Neutrophil (primary cell): ENCODE measurements at regions not wholly inside any gene's neighbourhood (a gene's known extent, or its start where the extent isn't known, plus 50 kb on each side); places are given as distances from the start of the nearest gene placed in this dataset.

Source experiments
- H3K27ac ChIP-seq: fragments of 200-600 bp; sonication (generic); 2 replicates; pipeline ENCODE4 v1.5.1; 2016; ENCODE audit warnings: mild to moderate bottlenecking, moderate library complexity
- H3K27me3 ChIP-seq: fragments of 200-600 bp; sonication (generic); 2 replicates; pipeline ENCODE4 v1.6.0; 2016; ENCODE audit warnings: mild to moderate bottlenecking
- H3K36me3 ChIP-seq: fragments of 200-600 bp; sonication (generic); 2 replicates; pipeline ENCODE4 v1.5.1; 2017
- H3K4me1 ChIP-seq, 2 experiments: fragments of 200-600 bp in 1 of 2; sonication (generic) in 1 of 2; 1 replicate in 1 of 2; 2 replicates in 1 of 2; pipeline versions ENCODE4 v1.5.1 to v1.6.1; 2013 to 2016; ENCODE audit warnings: low read depth in 1 of 2, low read length in 1 of 2, mild to moderate bottlenecking in 1 of 2, moderate library complexity in 1 of 2; ENCODE audit not compliant: control insufficient read depth in 1 of 2, insufficient read depth in 1 of 2
- H3K4me3 ChIP-seq, 2 experiments: fragments of 200-600 bp in 1 of 2; sonication (generic) in 1 of 2; 1 replicate in 1 of 2; 2 replicates in 1 of 2; pipeline ENCODE4 v1.5.1; 2013 to 2016; ENCODE audit warnings: low read depth in 1 of 2, low read length in 1 of 2, mild to moderate bottlenecking in 1 of 2, moderate library complexity in 1 of 2
- H3K9me3 ChIP-seq: fragments of 200-600 bp; sonication (generic); 2 replicates; pipeline ENCODE4 v1.5.1; 2016
- CTCF ChIP-seq: fragments of 200-600 bp; sonication (generic); IDR thresholded peaks from 2 replicates; pipeline ENCODE4 v1.5.1; 2016; ENCODE audit warnings: antibody characterized with exemption

GRCh38 chrX:5708251-5708650 lies 520.4 kb downstream of the NLGN4X start:
- Histone ChIP-seq H3K4me1 (no peaks in the 10 kb centered on the region), H3K4me3 (no peak overlapping the region), H3K36me3 (no peaks in the 10 kb centered on the region), H3K27me3 (no peaks in the 10 kb centered on the region), H3K9me3 (no peaks in the 10 kb centered on the region), H3K27ac (no peak overlapping the region)
- no peak for TF ChIP-seq CTCF

- no peak overlapping the region for H3K4me3 ChIP-seq
- no peak for TF ChIP-seq CTCF
- H3K27ac ChIP-seq: no peak overlapping the region
- H3K27me3 ChIP-seq: no peaks in the 10 kb centered on the region
- H3K4me1 ChIP-seq: no peaks in the 10 kb centered on the region
- no peaks in the 10 kb centered on the region for H3K36me3 ChIP-seq
- H3K9me3 ChIP-seq: no peaks in the 10 kb centered on the region
Observed at GRCh38 chrX:5702890-5703289, 525.8 kb downstream of the NLGN4X start.

GRCh38 chrX:5695971-5696370 lies 532.7 kb downstream of the NLGN4X start:
- Histone ChIP-seq H3K4me3 (no peak overlapping the region), H3K36me3 (no peaks in the 10 kb centered on the region), H3K4me1 (no peaks in the 10 kb centered on the region), H3K9me3 (no peaks in the 10 kb centered on the region), H3K27me3 (no peaks in the 10 kb centered on the region), H3K27ac (no peak overlapping the region)
- TF ChIP-seq CTCF: no peak

- Histone ChIP-seq H3K9me3 (no peaks in the 10 kb centered on the region), H3K36me3 (no peaks in the 10 kb centered on the region), H3K4me1 (no peaks in the 10 kb centered on the region), H3K4me3 (no peak overlapping the region), H3K27ac (no peak overlapping the region), H3K27me3 (no peaks in the 10 kb centered on the region)
- TF ChIP-seq CTCF: no peak
Observed at GRCh38 chrX:5683996-5684395, 544.7 kb downstream of the NLGN4X start.

GRCh38 chrX:5681159-5681558 lies 547.5 kb downstream of the NLGN4X start:
- Histone ChIP-seq H3K4me3 (no peak overlapping the region), H3K27me3 (no peaks in the 10 kb centered on the region), H3K4me1 (no peaks in the 10 kb centered on the region), H3K36me3 (no peaks in the 10 kb centered on the region), H3K9me3 (no peaks in the 10 kb centered on the region), H3K27ac (no peak overlapping the region)
- no peak for TF ChIP-seq CTCF

- no peaks in the 10 kb centered on the region for H3K36me3 ChIP-seq
- no peaks in the 10 kb centered on the region for H3K9me3 ChIP-seq
- no peaks in the 10 kb centered on the region for H3K27me3 ChIP-seq
- no peak overlapping the region for H3K4me3 ChIP-seq
- TF ChIP-seq CTCF: no peak
- no peaks in the 10 kb centered on the region for H3K4me1 ChIP-seq
- H3K27ac ChIP-seq: no peak overlapping the region
Observed at GRCh38 chrX:5674036-5674435, 554.6 kb downstream of the NLGN4X start.
